ENCODE measurements at regions not wholly inside any gene's neighbourhood (a gene's known extent, or its start where the extent isn't known, plus 50 kb on each side); places are given as distances from the start of the nearest gene placed in this dataset.

GRCh38 chr6:66096679-66097078 is 389.7 kb upstream of the EYS start:
- Histone ChIP-seq H3K4me2 (ENCODE audit: control insufficient read depth, insufficient read depth) (no peak overlapping the region), H3K36me3 (ENCODE audit: control insufficient read depth in 2 of 2, insufficient read depth in 2 of 2, low read length in 1 of 2) (no peaks in the 10 kb centered on the region), H3K79me2 (ENCODE audit: control insufficient read depth, insufficient read depth, low read length) (no peaks in the 10 kb centered on the region), H2AFZ (ENCODE audit: control insufficient read depth, low read depth, low read length) (no peak overlapping the region), H4K20me1 (ENCODE audit: control insufficient read depth, insufficient read depth) (no peaks in the 10 kb centered on the region), H3K9me3 (replicated peaks; ENCODE audit: control insufficient read depth, insufficient read depth, low read length) (no peaks in the 10 kb centered on the region), H3K4me1 (ENCODE audit: control insufficient read depth, insufficient read depth, low read length) (no peaks in the 10 kb centered on the region), H3K4me3 (no peak overlapping the region), H3K9ac (ENCODE audit: control insufficient read depth, insufficient read depth, low read length) (no peak overlapping the region), H3K27ac (ENCODE audit: control insufficient read depth, insufficient read depth) (no peak overlapping the region), H3K27me3 (replicated peaks in 1 of 2; ENCODE audit: control insufficient read depth in 2 of 2, insufficient read depth in 2 of 2, low read length in 1 of 2) (no peaks in the 10 kb centered on the region)
- ChIA-PET CTCF (no interaction called here), POLR2A (no interaction called here), RAD21 (ENCODE audit: unreplicated experiment) (no interaction called here), SMC1A (ENCODE audit: uncharacterized antibody, unreplicated experiment) (no interaction called here)
- DNase-seq (ENCODE audit: low read depth, low spot score) (no peak), FAIRE-seq (no peak), ATAC-seq (no peak)
- no TSS peak for BruUV-seq (replicated peaks)
- in situ Hi-C loops (cut with MboI) (no loop called here), intact Hi-C loops (cut with micrococcal nuclease; ENCODE audit: unreplicated experiment) (no loop called here)
- 45% methylated on average over 7 of the region's 26 CpGs for WGBS (ENCODE audit: insufficient coverage, insufficient replicate concordance, low lambda C conversion rate, missing lambda C conversion rate)
- TF ChIP-seq PAX8 (IDR thresholded peaks at IDR 0.05) (no peak), ZNF622 (IDR thresholded peaks at IDR 0.05) (no peak), CBX3 (IDR thresholded peaks at IDR 0.05; ENCODE audit: borderline replicate concordance, low read depth) (no peak), ATF7 (IDR thresholded peaks at IDR 0.05; ENCODE audit: low read depth) (no peak), HDAC2 (IDR thresholded peaks at IDR 0.05) (no peak), RAD21 (IDR thresholded peaks at IDR 0.05; ENCODE audit: insufficient read depth, low read depth, low read length) (no peak), KDM1A (IDR thresholded peaks at IDR 0.05; ENCODE audit: borderline replicate concordance) (no peak), SP1 (IDR thresholded peaks at IDR 0.05; ENCODE audit: low read depth, low read length) (no peak), NRF1 (conservative IDR thresholded peaks at IDR 0.05; ENCODE audit: low read depth, low read length) (no peak), RFX5 (IDR thresholded peaks at IDR 0.05; ENCODE audit: low read depth, low read length) (no peak), YBX1 (IDR thresholded peaks at IDR 0.05) (no peak), EZH2 (IDR thresholded peaks at IDR 0.05; ENCODE audit: borderline replicate concordance, control insufficient read depth, low read depth, low read length) (no peak), CHD2 (IDR thresholded peaks at IDR 0.05; ENCODE audit: borderline replicate concordance, low read depth, low read length) (no peak), CEBPB (IDR thresholded peaks at IDR 0.05; ENCODE audit: borderline replicate concordance in 1 of 2, low read depth in 2 of 2, low read length in 2 of 2) (no peak), EP300 (IDR thresholded peaks at IDR 0.05; ENCODE audit: borderline replicate concordance in 1 of 2, control insufficient read depth in 1 of 2, low read depth in 2 of 2, low read length in 2 of 2) (no peak), PML (IDR thresholded peaks at IDR 0.05; ENCODE audit: low read length) (no peak), NFYB (IDR thresholded peaks at IDR 0.05; ENCODE audit: insufficient read depth, low read depth, low read length) (no peak)
- TF ChIP-seq, protein P1, sequence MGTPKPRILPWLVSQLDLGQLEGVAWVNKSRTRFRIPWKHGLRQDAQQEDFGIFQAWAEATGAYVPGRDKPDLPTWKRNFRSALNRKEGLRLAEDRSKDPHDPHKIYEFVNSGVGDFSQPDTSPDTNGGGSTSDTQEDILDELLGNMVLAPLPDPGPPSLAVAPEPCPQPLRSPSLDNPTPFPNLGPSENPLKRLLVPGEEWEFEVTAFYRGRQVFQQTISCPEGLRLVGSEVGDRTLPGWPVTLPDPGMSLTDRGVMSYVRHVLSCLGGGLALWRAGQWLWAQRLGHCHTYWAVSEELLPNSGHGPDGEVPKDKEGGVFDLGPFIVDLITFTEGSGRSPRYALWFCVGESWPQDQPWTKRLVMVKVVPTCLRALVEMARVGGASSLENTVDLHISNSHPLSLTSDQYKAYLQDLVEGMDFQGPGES (IDR thresholded peaks at IDR 0.05): no peak
